PC-9 (cell line): ENCODE measurements at regions not wholly inside any gene's neighbourhood (a gene's known extent, or its start where the extent isn't known, plus 50 kb on each side); places are given as distances from the start of the nearest gene placed in this dataset.

Source experiments
- CTCF ChIP-seq: fragments of 200-600 bp; sonication (generic); conservative IDR thresholded peaks from 2 replicates; pipeline ENCODE4 v1.6.1; 2017; ENCODE audit warnings: mixed run types, antibody characterized with exemption, mild to moderate bottlenecking, moderate library complexity
- EZH2 ChIP-seq: fragments of 200-600 bp; sonication (generic); IDR thresholded peaks from 2 replicates; pipeline ENCODE4 v1.8.0; 2017; ENCODE audit warnings: antibody characterized with exemption, low read depth

GRCh38 chr2:38149531-38149930, 73.6 kb upstream of the CYP1B1 start:
- no peak for TF ChIP-seq CTCF
- TF ChIP-seq EZH2 = no peak
